AG09309 (cell line): ENCODE measurements at regions not wholly inside any gene's neighbourhood (a gene's known extent, or its start where the extent isn't known, plus 50 kb on each side); places are given as distances from the start of the nearest gene placed in this dataset.

ENCODE experiments used
- DNase-seq: peaks from one replicate; pipeline ENCODE4 v3.0.0-alpha.2; 2010; ENCODE audit warnings: low read depth
- H3K4me3 ChIP-seq: 2 replicates; pipeline ENCODE4 v1.5.1; 2011; ENCODE audit warnings: mild to moderate bottlenecking, low read depth, low read length, moderate library complexity; ENCODE audit not compliant: control insufficient read depth
- CTCF ChIP-seq: IDR thresholded peaks from 2 replicates; pipeline ENCODE4 v1.5.1; 2011; ENCODE audit warnings: mild to moderate bottlenecking, low read depth, low read length, inconsistent platforms; ENCODE audit not compliant: insufficient read depth, control insufficient read depth; ENCODE audit errors: missing control alignments

DNA sequence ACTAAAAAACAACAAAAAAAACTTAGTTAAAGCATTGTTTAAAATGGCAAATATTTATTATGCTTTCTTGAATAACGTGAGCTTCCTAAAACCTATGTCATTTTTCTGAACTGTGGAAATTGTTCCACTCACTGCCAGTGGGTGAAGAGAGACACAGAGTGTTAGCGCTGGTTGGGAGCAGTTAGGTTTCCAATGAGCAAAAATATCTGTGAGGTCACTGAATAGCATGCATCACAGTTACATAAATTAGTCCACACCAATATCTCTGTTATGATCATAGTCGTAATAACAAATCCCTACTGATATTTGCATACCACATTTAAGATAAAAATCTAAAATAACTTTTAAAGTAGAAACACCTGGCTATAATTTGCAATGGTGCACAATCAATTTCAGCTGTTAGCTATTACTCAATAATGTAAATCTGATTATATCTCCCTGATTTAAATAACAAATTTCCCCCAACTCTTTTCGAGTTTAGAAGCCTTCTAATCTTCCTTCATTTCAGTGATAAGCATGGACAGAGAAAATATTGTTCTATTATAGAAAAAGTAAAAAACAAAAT, 1094.0 kb upstream of the KLHL29 start:
- H3K4me3 ChIP-seq: no peak overlapping the region
- no peak for DNase-seq
- no peak for TF ChIP-seq CTCF

DNA sequence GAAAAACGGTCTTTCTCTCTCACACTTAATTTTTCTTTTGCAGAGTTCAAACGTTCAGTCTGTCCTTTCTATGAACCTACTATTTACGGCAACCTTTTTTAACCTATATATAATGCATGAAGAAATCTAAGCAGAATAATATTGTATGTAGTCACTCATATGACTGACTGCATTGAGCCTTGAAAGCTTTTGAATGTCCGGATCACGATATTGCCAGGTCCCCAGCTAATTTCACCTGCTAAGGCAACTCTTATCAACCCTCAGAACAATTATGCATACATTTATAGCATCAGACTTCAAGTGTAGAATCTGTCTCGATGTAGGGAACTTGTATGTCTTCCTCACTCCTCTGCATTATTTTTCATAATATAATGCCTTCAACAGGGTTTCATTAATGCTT, 1083.8 kb upstream of the KLHL29 start:
- no peak overlapping the region for H3K4me3 ChIP-seq
- DNase-seq: no peak
- TF ChIP-seq CTCF: no peak

- DNase-seq: no peak
- TF ChIP-seq CTCF: no peak
- H3K4me3 ChIP-seq: no peak overlapping the region
Observed at GRCh38 chr2:22326250-22326649, 1058.7 kb upstream of the KLHL29 start.

- H3K4me3 ChIP-seq: no peak overlapping the region
- no peak for TF ChIP-seq CTCF
- DNase-seq: no peak
Observed at GRCh38 chr2:22329211-22330154, 1055.5 kb upstream of the KLHL29 start.

DNA sequence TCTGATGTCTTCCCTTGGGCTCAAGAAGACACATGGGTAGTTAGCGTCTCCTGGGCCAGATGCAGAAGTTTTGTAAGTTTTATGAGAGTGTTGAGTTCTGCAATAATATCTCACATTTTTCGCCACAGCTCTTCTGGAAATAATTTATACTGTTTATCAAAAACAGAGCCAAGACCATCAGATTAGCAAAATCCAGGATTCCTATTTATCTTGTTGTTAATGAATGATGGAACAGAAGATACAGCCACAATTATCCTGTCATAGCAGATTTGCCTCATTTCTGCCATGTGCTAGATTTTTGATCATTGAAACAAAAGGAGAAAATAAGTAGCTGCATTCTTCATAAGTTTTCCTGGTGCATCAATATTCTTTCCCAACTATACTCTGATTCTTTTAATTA, 1048.6 kb upstream of the KLHL29 start:
- H3K4me3 ChIP-seq: no peak overlapping the region
- TF ChIP-seq CTCF: no peak
- no peak for DNase-seq

DNA sequence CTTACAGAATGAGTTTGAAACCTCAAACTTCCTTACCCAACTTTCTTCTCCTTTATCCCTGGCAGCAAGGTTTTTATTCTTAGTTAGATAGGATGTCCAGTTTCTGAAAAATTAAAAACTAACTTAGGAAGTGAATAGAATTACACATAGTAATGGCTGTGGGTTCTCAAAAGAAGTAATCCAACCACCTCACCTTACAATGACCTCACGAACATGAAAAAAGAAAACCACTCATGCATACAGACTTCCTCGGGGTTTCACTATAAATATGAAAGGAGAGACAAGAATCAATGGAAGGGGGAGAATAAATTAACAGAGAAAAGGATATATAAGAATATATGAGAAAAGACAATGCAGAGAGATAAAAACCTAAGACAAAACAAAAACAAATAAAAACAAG, 1044.3 kb upstream of the KLHL29 start:
- TF ChIP-seq CTCF: no peak
- no peak overlapping the region for H3K4me3 ChIP-seq
- DNase-seq: no peak
